ENCODE measurements at regions not wholly inside any gene's neighbourhood (a gene's known extent, or its start where the extent isn't known, plus 50 kb on each side); places are given as distances from the start of the nearest gene placed in this dataset.

GRCh38 chrX:82141942-82142341 lies 940.0 kb downstream of the SH3BGRL start:
- no peak for TF ChIP-seq CTCF (IDR thresholded peaks at IDR 0.05; ENCODE audit: low read depth, low read length)
- TF ChIP-seq POLR2A (IDR thresholded peaks at IDR 0.05; ENCODE audit: extremely low read depth, insufficient read length) = no peak
- no peak for TF ChIP-seq MAX (IDR thresholded peaks at IDR 0.05; ENCODE audit: low read depth, low read length)
- TF ChIP-seq MYC (IDR thresholded peaks at IDR 0.05; ENCODE audit: low read depth, low read length) = no peak
